ENCODE measurements at regions not wholly inside any gene's neighbourhood (a gene's known extent, or its start where the extent isn't known, plus 50 kb on each side); places are given as distances from the start of the nearest gene placed in this dataset.
"Not testable (repeated sequence)": the region's sequence is repeated elsewhere in the genome, so short reads cannot be mapped to it uniquely, and the experiment has no call there.

GRCh38 chr9:7507026-7507425 lies 292.6 kb downstream of the DMAC1 start:
- POLR2A ChIA-PET: no interaction called here
- H3K4me3 ChIP-seq (ENCODE audit: low read depth, low read length): no peak overlapping the region
- CTCF ChIA-PET: interaction anchor here (0.6 kb wide), 1 partner anchor 303 kb away, joined by 3 read pairs; no protein-coding TSS in a partner anchor

GRCh38 chr9:7500521-7500920 lies 299.1 kb downstream of the DMAC1 start:
- no peak for TF ChIP-seq CTCF (IDR thresholded peaks at IDR 0.05; ENCODE audit: insufficient read depth, low read depth, low read length)
- Histone ChIP-seq H3K36me3 (ENCODE audit: control insufficient read depth, insufficient read depth, low read length) (no peaks in the 10 kb centered on the region), H3K27me3 (ENCODE audit: control insufficient read depth, insufficient read depth, low read length) (no peaks in the 10 kb centered on the region), H3K4me3 (ENCODE audit: low read depth, low read length) (no peak overlapping the region)
- POLR2A ChIA-PET: no interaction called here
- CTCF ChIA-PET: interaction anchor here (0.8 kb wide), 1 partner anchor 98 kb away, joined by 3 read pairs; no protein-coding TSS in a partner anchor
- DNase-seq (ENCODE audit: low read depth): no peak

More at GRCh38 chr9:7507026-7507425, 292.6 kb downstream of the DMAC1 start:
- DNase-seq (ENCODE audit: low read depth): no peak
- Histone ChIP-seq H3K36me3 (ENCODE audit: control insufficient read depth, insufficient read depth, low read length) (no peaks in the 10 kb centered on the region), H3K27me3 (ENCODE audit: control insufficient read depth, insufficient read depth, low read length) (no peaks in the 10 kb centered on the region)
- TF ChIP-seq CTCF (IDR thresholded peaks at IDR 0.05; ENCODE audit: insufficient read depth, low read depth, low read length): no peak

GRCh38 chr9:7491641-7492040 lies 307.9 kb downstream of the DMAC1 start:
- ChIA-PET CTCF (no interaction called here), POLR2A (no interaction called here)
- no peak overlapping the region for H3K4me3 ChIP-seq (ENCODE audit: low read depth, low read length)
- H3K36me3 ChIP-seq (ENCODE audit: control insufficient read depth, insufficient read depth, low read length): no peaks in the 10 kb centered on the region
- DNase-seq (ENCODE audit: low read depth): no peak
- no peak for TF ChIP-seq CTCF (IDR thresholded peaks at IDR 0.05; ENCODE audit: insufficient read depth, low read depth, low read length)
- H3K27me3 ChIP-seq (ENCODE audit: control insufficient read depth, insufficient read depth, low read length): no peaks in the 10 kb centered on the region

GRCh38 chr9:7490317-7491108 lies 309.1 kb downstream of the DMAC1 start:
- DNase-seq (ENCODE audit: low read depth): no peak
- Histone ChIP-seq H3K4me3 (ENCODE audit: low read depth, low read length) (no peak overlapping the region), H3K27me3 (ENCODE audit: control insufficient read depth, insufficient read depth, low read length) (no peaks in the 10 kb centered on the region), H3K36me3 (ENCODE audit: control insufficient read depth, insufficient read depth, low read length) (no peaks in the 10 kb centered on the region)
- CTCF ChIA-PET: no interaction called here
- POLR2A ChIA-PET: no interaction called here
- no peak for TF ChIP-seq CTCF (IDR thresholded peaks at IDR 0.05; ENCODE audit: insufficient read depth, low read depth, low read length)

GRCh38 chr9:7489036-7489435 lies 310.5 kb downstream of the DMAC1 start:
- no peak for DNase-seq (ENCODE audit: low read depth)
- no peak for TF ChIP-seq CTCF (IDR thresholded peaks at IDR 0.05; ENCODE audit: insufficient read depth, low read depth, low read length)
- ChIA-PET CTCF (no interaction called here), POLR2A (no interaction called here)
- no peaks in the 10 kb centered on the region for H3K36me3 ChIP-seq (ENCODE audit: control insufficient read depth, insufficient read depth, low read length)
- H3K4me3 ChIP-seq (ENCODE audit: low read depth, low read length): no peak overlapping the region
- H3K27me3 ChIP-seq (ENCODE audit: control insufficient read depth, insufficient read depth, low read length): no peaks in the 10 kb centered on the region

- CTCF ChIA-PET; H3K4me3 ChIP-seq (ENCODE audit: low read depth, low read length); H3K36me3 ChIP-seq (ENCODE audit: control insufficient read depth, insufficient read depth, low read length); DNase-seq (ENCODE audit: low read depth); H3K27me3 ChIP-seq (ENCODE audit: control insufficient read depth, insufficient read depth, low read length); POLR2A ChIA-PET: not testable (repeated sequence)
Measured at GRCh38 chr9:7484014-7484413, 315.6 kb downstream of the DMAC1 start.

All from BJ (cell line).